Type B pancreatic cell (in vitro differentiated cells): ENCODE measurements at regions not wholly inside any gene's neighbourhood (a gene's known extent, or its start where the extent isn't known, plus 50 kb on each side); places are given as distances from the start of the nearest gene placed in this dataset.

Experiments
- DNase-seq: peaks from one replicate; pipeline ENCODE4 v3.0.0; 2021; ENCODE audit warnings: mixed read lengths; ENCODE audit not compliant: unreplicated experiment; ENCODE audit errors: extremely low spot score
- H3K27ac Mint-ChIP-seq: 2 replicates; pipeline ENCODE4 v1.8.0; 2021; ENCODE audit warnings: mild to moderate bottlenecking, mixed read lengths
- H3K27me3 Mint-ChIP-seq: 2 replicates; pipeline ENCODE4 v1.8.0; 2021; ENCODE audit warnings: mixed read lengths
- H3K36me3 Mint-ChIP-seq: 2 replicates; pipeline ENCODE4 v1.8.0; 2021; ENCODE audit warnings: mixed read lengths
- H3K4me1 Mint-ChIP-seq: one replicate; pipeline ENCODE4 v1.8.0; 2021; ENCODE audit warnings: mixed read lengths; ENCODE audit not compliant: unreplicated experiment
- H3K4me3 Mint-ChIP-seq: 2 replicates; pipeline ENCODE4 v1.8.0; 2021; ENCODE audit warnings: mild to moderate bottlenecking, mixed read lengths
- H3K9me3 Mint-ChIP-seq: 2 replicates; pipeline ENCODE4 v1.8.0; 2021; ENCODE audit warnings: mixed read lengths
- CTCF ChIP-seq: fragments of 200-600 bp; sonication (generic); conservative IDR thresholded peaks from 2 replicates; pipeline ENCODE4 v1.5.0; 2021; ENCODE audit warnings: antibody characterized with exemption, mild to moderate bottlenecking

GRCh38 chr5:90287036-90287435, 122.5 kb downstream of the CETN3 start:
- DNase-seq: no peak
- peaks cover 4% of the 10 kb centered on the region for H3K27me3 Mint-ChIP-seq
- no peak overlapping the region for H3K27ac Mint-ChIP-seq
- H3K9me3 Mint-ChIP-seq: peaks cover 5% of the 10 kb centered on the region
- no peaks in the 10 kb centered on the region for H3K36me3 Mint-ChIP-seq
- H3K4me3 Mint-ChIP-seq: no peak overlapping the region
- H3K4me1 Mint-ChIP-seq: no peaks in the 10 kb centered on the region
- no peak for TF ChIP-seq CTCF

DNA sequence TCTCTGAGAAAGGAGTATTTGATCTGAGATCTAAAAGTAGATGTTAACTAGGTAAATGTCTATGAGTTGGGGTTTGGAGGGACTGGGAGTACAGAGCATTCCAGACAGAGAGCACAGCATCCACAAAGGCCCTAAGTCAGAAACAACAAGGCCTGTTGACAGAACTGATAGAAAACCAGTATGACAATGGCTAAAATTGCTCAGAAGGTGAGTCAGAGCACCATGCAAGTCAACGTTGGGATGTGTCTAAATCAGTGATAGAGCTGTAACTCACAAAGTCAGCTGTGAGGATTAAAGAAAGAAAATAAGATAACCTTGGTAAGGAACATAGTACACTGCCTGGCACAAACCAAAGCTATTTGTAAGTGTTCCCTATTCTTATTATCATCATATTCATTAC, 124.0 kb downstream of the CETN3 start:
- TF ChIP-seq CTCF: no peak
- no peak for DNase-seq
- Mint-ChIP-seq H3K9me3 (peaks cover 3% of the 10 kb centered on the region), H3K4me3 (no peak overlapping the region), H3K4me1 (no peaks in the 10 kb centered on the region), H3K27ac (no peak overlapping the region), H3K27me3 (peaks cover 5% of the 10 kb centered on the region), H3K36me3 (no peaks in the 10 kb centered on the region)

GRCh38 chr5:90284375-90284774, 125.2 kb downstream of the CETN3 start:
- H3K4me1 Mint-ChIP-seq: no peaks in the 10 kb centered on the region
- no peak overlapping the region for H3K4me3 Mint-ChIP-seq
- H3K9me3 Mint-ChIP-seq: no peaks in the 10 kb centered on the region
- TF ChIP-seq CTCF: no peak
- H3K27me3 Mint-ChIP-seq: peaks cover 5% of the 10 kb centered on the region
- no peak overlapping the region for H3K27ac Mint-ChIP-seq
- H3K36me3 Mint-ChIP-seq: no peaks in the 10 kb centered on the region
- no peak for DNase-seq

DNA sequence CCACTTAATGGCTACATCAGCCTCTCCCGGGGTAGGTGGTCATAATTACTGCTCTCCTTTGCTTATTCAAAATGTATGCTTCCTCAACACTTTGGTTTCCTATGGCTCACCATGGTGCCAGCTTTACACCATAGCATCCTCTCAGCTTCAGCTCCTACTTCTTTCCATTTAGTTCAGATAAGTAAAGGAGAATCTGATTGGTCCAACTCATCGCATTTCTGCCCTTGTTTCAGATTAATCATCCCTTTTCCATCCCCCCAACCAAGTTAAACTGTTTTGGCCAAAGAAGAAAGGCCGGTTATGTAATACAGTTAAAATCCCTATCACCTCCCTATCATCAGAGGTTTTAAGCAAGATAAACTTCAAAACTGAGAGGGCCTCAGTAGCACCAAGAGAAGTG, 130.5 kb downstream of the CETN3 start:
- TF ChIP-seq CTCF: no peak
- Mint-ChIP-seq H3K27ac (no peak overlapping the region), H3K9me3 (no peaks in the 10 kb centered on the region), H3K27me3 (peaks cover 5% of the 10 kb centered on the region), H3K4me3 (no peak overlapping the region), H3K36me3 (no peaks in the 10 kb centered on the region), H3K4me1 (no peaks in the 10 kb centered on the region)
- no peak for DNase-seq

- Mint-ChIP-seq H3K27ac (no peak overlapping the region), H3K9me3 (no peaks in the 10 kb centered on the region), H3K27me3 (no peaks in the 10 kb centered on the region), H3K36me3 (no peaks in the 10 kb centered on the region), H3K4me1 (no peaks in the 10 kb centered on the region), H3K4me3 (no peak overlapping the region)
- TF ChIP-seq CTCF: no peak
- no peak for DNase-seq
These were observed 135.3 kb downstream of the CETN3 start for GRCh38 chr5:90274216-90274615.

- no peak overlapping the region for H3K27ac Mint-ChIP-seq
- H3K27me3 Mint-ChIP-seq: no peaks in the 10 kb centered on the region
- peaks cover 6% of the 10 kb centered on the region for H3K4me1 Mint-ChIP-seq
- TF ChIP-seq CTCF: no peak
- H3K4me3 Mint-ChIP-seq: no peak overlapping the region
- no peaks in the 10 kb centered on the region for H3K36me3 Mint-ChIP-seq
- no peaks in the 10 kb centered on the region for H3K9me3 Mint-ChIP-seq
- no peak for DNase-seq
These were observed 141.9 kb downstream of the CETN3 start for GRCh38 chr5:90267646-90268045.
